CD14-positive monocyte (primary cell): ENCODE measurements at regions not wholly inside any gene's neighbourhood (a gene's known extent, or its start where the extent isn't known, plus 50 kb on each side); places are given as distances from the start of the nearest gene placed in this dataset.

Experiments used
- DNase-seq, 3 donors: peaks; one replicate each; pipeline ENCODE4 v3.0.0-alpha.2; 2011 to 2022
- H2AFZ ChIP-seq: 2 replicates; pipeline ENCODE4 v1.6.0; 2012; ENCODE audit warnings: mild to moderate bottlenecking, low read depth, low read length, inconsistent platforms; ENCODE audit not compliant: insufficient read depth, poor library complexity, severe bottlenecking
- H3K27ac ChIP-seq, 2 donors: 1 replicate in 1 of 2; 2 replicates in 1 of 2; pipeline ENCODE4 v1.5.1; 2012 to 2013; ENCODE audit warnings: low read length in 2 of 2, control low read depth in 1 of 2, inconsistent platforms in 1 of 2, low read depth in 1 of 2, mild to moderate bottlenecking in 1 of 2
- H3K27me3 ChIP-seq, 2 donors: one replicate each; pipeline versions ENCODE4 v1.6.0 to v1.6.1; 2011 to 2013; ENCODE audit warnings: low read length in 2 of 2; ENCODE audit not compliant: control insufficient read depth in 2 of 2, insufficient read depth in 2 of 2
- H3K36me3 ChIP-seq, 2 donors: replicated peaks in 1 of 2; 1 replicate in 1 of 2; 2 replicates in 1 of 2; pipeline versions ENCODE4 v1.5.1 to v1.6.1; 2012 to 2013; ENCODE audit warnings: low read length in 2 of 2, control low read depth in 1 of 2, inconsistent platforms in 1 of 2, mild to moderate bottlenecking in 1 of 2; ENCODE audit not compliant: insufficient read depth in 2 of 2, control insufficient read depth in 1 of 2
- H3K4me1 ChIP-seq, 2 donors: 1 replicate in 1 of 2; 2 replicates in 1 of 2; pipeline versions ENCODE4 v1.5.1 to v1.6.1; 2012 to 2013; ENCODE audit warnings: low read length in 2 of 2, control low read depth in 1 of 2, inconsistent platforms in 1 of 2, mild to moderate bottlenecking in 1 of 2, moderate library complexity in 1 of 2; ENCODE audit not compliant: insufficient read depth in 2 of 2, control insufficient read depth in 1 of 2
- H3K4me2 ChIP-seq: replicated peaks from 2 replicates; pipeline ENCODE3; 2012; ENCODE audit warnings: low read length, moderate library complexity, mild to moderate bottlenecking; ENCODE audit not compliant: poor library complexity, severe bottlenecking; ENCODE audit errors: extremely low read depth
- H3K4me3 ChIP-seq, 3 experiments: fragments of 200-600 bp in 1 of 3; sonication (generic) in 1 of 3; replicated peaks in 1 of 3; 1 replicate in 2 of 3; 2 replicates in 1 of 3; pipeline ENCODE4 v1.5.1; 2011 to 2013; ENCODE audit warnings: low read length in 3 of 3, mild to moderate bottlenecking in 3 of 3, control low read depth in 2 of 3, low read depth in 2 of 3, inconsistent platforms in 1 of 3, moderate library complexity in 1 of 3
- H3K79me2 ChIP-seq: 2 replicates; pipeline ENCODE4 v1.6.0; 2012; ENCODE audit warnings: mild to moderate bottlenecking, control low read depth, inconsistent platforms, low read length, moderate library complexity; ENCODE audit not compliant: insufficient read depth
- H3K9ac ChIP-seq: 2 replicates; pipeline ENCODE4 v1.6.0; 2017; ENCODE audit warnings: low read length, mild to moderate bottlenecking; ENCODE audit not compliant: insufficient read depth, poor library complexity, severe bottlenecking
- H3K9me3 ChIP-seq, 2 donors: replicated peaks in 1 of 2; 1 replicate in 1 of 2; 2 replicates in 1 of 2; pipeline versions ENCODE4 v1.5.1 to v1.6.1; 2012 to 2013; ENCODE audit warnings: low read length in 2 of 2, control low read depth in 1 of 2; ENCODE audit not compliant: control insufficient read depth in 1 of 2, insufficient read depth in 1 of 2
- H4K20me1 ChIP-seq: 2 replicates; pipeline ENCODE4 v1.6.0; 2012; ENCODE audit warnings: mild to moderate bottlenecking, low read length, control low read depth, moderate library complexity; ENCODE audit not compliant: insufficient read depth
- H3K27ac Mint-ChIP-seq, 7 donors: one replicate each; pipeline ENCODE4 v1.8.0; 2020; ENCODE audit warnings: mild to moderate bottlenecking in 7 of 7, mixed read lengths in 7 of 7, moderate library complexity in 6 of 7, inconsistent platforms in 2 of 7
- H3K27me3 Mint-ChIP-seq, 3 donors: one replicate each; pipeline ENCODE4 v1.8.0; 2021 to 2022; ENCODE audit warnings: low read depth in 3 of 3, mild to moderate bottlenecking in 3 of 3, mixed read lengths in 3 of 3, moderate library complexity in 3 of 3, inconsistent platforms in 1 of 3
- H3K36me3 Mint-ChIP-seq, 2 donors: one replicate each; pipeline ENCODE4 v1.8.0; 2020; ENCODE audit warnings: mixed read lengths in 2 of 2, inconsistent platforms in 1 of 2, mild to moderate bottlenecking in 1 of 2
- H3K4me1 Mint-ChIP-seq: one replicate; pipeline ENCODE4 v1.8.0; 2020; ENCODE audit warnings: mild to moderate bottlenecking, mixed read lengths
- H3K4me3 Mint-ChIP-seq, 2 donors: one replicate each; pipeline ENCODE4 v1.8.0; 2020; ENCODE audit warnings: mild to moderate bottlenecking in 2 of 2, mixed read lengths in 2 of 2, moderate library complexity in 1 of 2
- H3K9me3 Mint-ChIP-seq, 7 donors: one replicate each; pipeline ENCODE4 v1.8.0; 2020 to 2022; ENCODE audit warnings: mixed read lengths in 7 of 7, mild to moderate bottlenecking in 6 of 7, moderate library complexity in 6 of 7, inconsistent platforms in 2 of 7
- WGBS: methylation state at CpG from one replicate; pipeline ENCODE4 v1.1.5; 2013; ENCODE audit warnings: missing lambda C conversion rate; ENCODE audit not compliant: insufficient coverage; 5-methylcytosine and 5-hydroxymethylcytosine counted together
- intact Hi-C, 2 donors: fragments of 100-400 bp; cut with micrococcal nuclease; formaldehyde crosslinking; loops; one replicate each; pipeline versions ENCODE4 v1.15.0 to v1.15.1; 2023
- TF ChIP-seq, protein P1 (sequence below): fragments of 200-600 bp; IDR thresholded peaks from one replicate; pipeline ENCODE4 v1.8.0; 2022; ENCODE audit warnings: antibody characterized with exemption, mild to moderate bottlenecking

DNA sequence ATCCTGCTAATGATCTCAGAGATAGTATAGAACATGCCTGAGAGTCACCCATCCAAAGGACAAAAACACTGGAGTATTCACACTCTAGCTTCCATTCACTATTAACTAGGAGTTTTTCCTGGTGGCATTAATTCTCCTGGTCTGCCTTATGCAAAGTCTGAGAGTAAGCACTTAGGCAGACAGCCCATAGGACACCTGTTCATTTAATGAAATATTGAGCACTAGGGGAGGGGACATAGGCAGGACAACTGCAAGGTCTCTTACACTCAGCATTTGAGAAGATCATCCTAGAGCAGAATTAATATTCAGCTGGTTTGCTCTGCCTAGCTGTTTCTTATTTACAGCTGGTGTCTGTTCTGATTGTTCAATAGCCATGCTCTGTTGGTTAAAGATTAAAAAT is 508.5 kb downstream of the CENPC start:
- Histone ChIP-seq H3K79me2 (no peaks in the 10 kb centered on the region), H3K36me3 (no peaks in the 10 kb centered on the region), H3K9ac (no peak overlapping the region), H3K27me3 (no peaks in the 10 kb centered on the region), H3K27ac (no peak overlapping the region), H3K4me3 (no peak overlapping the region), H3K4me1 (no peaks in the 10 kb centered on the region), H4K20me1 (no peaks in the 10 kb centered on the region), H3K4me2 (no peak overlapping the region), H3K9me3 (no peaks in the 10 kb centered on the region), H2AFZ (no peak overlapping the region)
- Mint-ChIP-seq H3K4me3 (no peak overlapping the region), H3K4me1 (no peaks in the 10 kb centered on the region), H3K27ac (no peak overlapping the region), H3K27me3 (peaks cover 0 to 2% (median 0%) of the 10 kb centered on the region in 3 donors), H3K36me3 (no peaks in the 10 kb centered on the region), H3K9me3 (peaks cover 0 to 8% (median 2%) of the 10 kb centered on the region in 7 donors)
- TF ChIP-seq, protein P1, sequence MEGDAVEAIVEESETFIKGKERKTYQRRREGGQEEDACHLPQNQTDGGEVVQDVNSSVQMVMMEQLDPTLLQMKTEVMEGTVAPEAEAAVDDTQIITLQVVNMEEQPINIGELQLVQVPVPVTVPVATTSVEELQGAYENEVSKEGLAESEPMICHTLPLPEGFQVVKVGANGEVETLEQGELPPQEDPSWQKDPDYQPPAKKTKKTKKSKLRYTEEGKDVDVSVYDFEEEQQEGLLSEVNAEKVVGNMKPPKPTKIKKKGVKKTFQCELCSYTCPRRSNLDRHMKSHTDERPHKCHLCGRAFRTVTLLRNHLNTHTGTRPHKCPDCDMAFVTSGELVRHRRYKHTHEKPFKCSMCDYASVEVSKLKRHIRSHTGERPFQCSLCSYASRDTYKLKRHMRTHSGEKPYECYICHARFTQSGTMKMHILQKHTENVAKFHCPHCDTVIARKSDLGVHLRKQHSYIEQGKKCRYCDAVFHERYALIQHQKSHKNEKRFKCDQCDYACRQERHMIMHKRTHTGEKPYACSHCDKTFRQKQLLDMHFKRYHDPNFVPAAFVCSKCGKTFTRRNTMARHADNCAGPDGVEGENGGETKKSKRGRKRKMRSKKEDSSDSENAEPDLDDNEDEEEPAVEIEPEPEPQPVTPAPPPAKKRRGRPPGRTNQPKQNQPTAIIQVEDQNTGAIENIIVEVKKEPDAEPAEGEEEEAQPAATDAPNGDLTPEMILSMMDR, result no peak
- intact Hi-C loops, result no loop called here
- no peak for DNase-seq

DNA sequence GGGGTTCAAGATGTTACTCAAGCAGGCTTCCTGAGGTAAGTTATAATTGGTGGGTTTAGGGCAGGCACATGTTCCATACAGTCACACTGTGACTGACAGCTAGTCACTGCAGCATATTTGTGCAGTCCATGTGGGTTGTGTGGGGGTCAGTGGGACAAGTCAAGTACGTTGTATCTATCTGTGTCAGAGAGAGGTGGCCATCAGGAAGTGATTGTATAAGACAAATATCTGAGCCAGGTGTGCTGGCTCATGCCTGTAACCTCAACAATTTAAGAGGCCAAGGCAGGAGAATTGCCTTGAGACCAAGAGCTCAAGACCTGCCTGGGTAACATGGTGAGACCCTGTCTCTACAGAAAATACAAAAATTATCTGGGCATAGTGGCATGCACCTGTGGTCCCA is 509.3 kb downstream of the CENPC start:
- Histone ChIP-seq H3K4me1 (no peaks in the 10 kb centered on the region), H4K20me1 (no peaks in the 10 kb centered on the region), H3K9ac (no peak overlapping the region), H3K79me2 (no peaks in the 10 kb centered on the region), H3K36me3 (no peaks in the 10 kb centered on the region), H3K9me3 (no peaks in the 10 kb centered on the region), H3K4me3 (no peak overlapping the region), H3K27ac (no peak overlapping the region), H2AFZ (no peak overlapping the region), H3K4me2 (no peak overlapping the region), H3K27me3 (no peaks in the 10 kb centered on the region)
- H3K27ac Mint-ChIP-seq, result no peak overlapping the region
- TF ChIP-seq, protein P1, result no peak
- no peaks in the 10 kb centered on the region for H3K36me3 Mint-ChIP-seq
- DNase-seq, result no peak
- 79% methylated on average over 1 of the region's 1 CpG for WGBS
- intact Hi-C loops, result no loop called here
- H3K4me1 Mint-ChIP-seq, result no peaks in the 10 kb centered on the region
- H3K27me3 Mint-ChIP-seq, result peaks cover 0 to 2% (median 0%) of the 10 kb centered on the region in 3 donors
- H3K4me3 Mint-ChIP-seq, result no peak overlapping the region
- peaks cover 0 to 8% (median 2%) of the 10 kb centered on the region in 7 donors for H3K9me3 Mint-ChIP-seq
